Astrocyte (in vitro differentiated cells and primary cell): ENCODE measurements at regions not wholly inside any gene's neighbourhood (a gene's known extent, or its start where the extent isn't known, plus 50 kb on each side); places are given as distances from the start of the nearest gene placed in this dataset.
"Not testable (repeated sequence)": the region's sequence is repeated elsewhere in the genome, so short reads cannot be mapped to it uniquely, and the experiment has no call there.

Source experiments
- DNase-seq: peaks from one replicate; pipeline ENCODE4 v3.0.0-alpha.2; 2010; ENCODE audit warnings: low read depth
- FAIRE-seq: peaks from 2 replicates; lab custom pipeline; 2011; peaks lifted over from hg19 to GRCh38; lab: Jason Lieb, UNC
- H2AFZ ChIP-seq: 2 replicates; pipeline ENCODE4 v1.6.0; 2012; ENCODE audit warnings: low read depth, low read length, inconsistent platforms
- H3K27ac ChIP-seq: 2 replicates; pipeline ENCODE4 v1.5.1; 2011; ENCODE audit warnings: low read depth, low read length, inconsistent platforms
- H3K27me3 ChIP-seq: 2 replicates; pipeline ENCODE4 v1.6.0; 2011; ENCODE audit warnings: low read length, inconsistent platforms; ENCODE audit not compliant: insufficient read depth
- H3K36me3 ChIP-seq: 2 replicates; pipeline ENCODE4 v1.5.1; 2011; ENCODE audit warnings: low read length, inconsistent platforms; ENCODE audit not compliant: insufficient read depth
- H3K4me1 ChIP-seq: 2 replicates; pipeline ENCODE4 v1.5.1; 2011; ENCODE audit warnings: low read length, inconsistent platforms; ENCODE audit not compliant: insufficient read depth
- H3K4me2 ChIP-seq: 2 replicates; pipeline ENCODE4 v1.6.0; 2012; ENCODE audit warnings: low read length, inconsistent platforms
- H3K4me3 ChIP-seq: 2 replicates; pipeline ENCODE4 v1.5.1; 2011; ENCODE audit warnings: low read depth, mild to moderate bottlenecking, low read length, inconsistent platforms; ENCODE audit not compliant: insufficient read depth
- H3K79me2 ChIP-seq: 2 replicates; pipeline ENCODE4 v1.6.0; 2012; ENCODE audit warnings: mild to moderate bottlenecking, low read length, inconsistent platforms; ENCODE audit not compliant: insufficient read depth
- H3K9ac ChIP-seq: 2 replicates; pipeline ENCODE4 v1.6.0; 2012; ENCODE audit warnings: mild to moderate bottlenecking, low read length, inconsistent platforms
- H3K9me3 ChIP-seq: 2 replicates; pipeline ENCODE4 v1.5.1; 2012; ENCODE audit warnings: low read depth, mild to moderate bottlenecking, low read length, inconsistent platforms; ENCODE audit not compliant: insufficient read depth
- H4K20me1 ChIP-seq: 2 replicates; pipeline ENCODE4 v1.6.0; 2012; ENCODE audit warnings: low read length, inconsistent platforms; ENCODE audit not compliant: insufficient read depth
- H3K27ac Mint-ChIP-seq: one replicate; pipeline ENCODE4 v1.8.0; 2021; ENCODE audit warnings: mild to moderate bottlenecking, mixed read lengths; ENCODE audit not compliant: unreplicated experiment
- H3K27me3 Mint-ChIP-seq: one replicate; pipeline ENCODE4 v1.8.0; 2021; ENCODE audit warnings: low read depth, mixed read lengths; ENCODE audit not compliant: unreplicated experiment
- H3K36me3 Mint-ChIP-seq: one replicate; pipeline ENCODE4 v1.8.0; 2021; ENCODE audit warnings: low read depth, mixed read lengths; ENCODE audit not compliant: unreplicated experiment
- H3K4me1 Mint-ChIP-seq: one replicate; pipeline ENCODE4 v1.8.0; 2021; ENCODE audit warnings: low read depth, mixed read lengths; ENCODE audit not compliant: unreplicated experiment
- H3K4me3 Mint-ChIP-seq: one replicate; pipeline ENCODE4 v1.8.0; 2021; ENCODE audit warnings: mild to moderate bottlenecking, moderate library complexity, mixed read lengths; ENCODE audit not compliant: unreplicated experiment
- H3K9me3 Mint-ChIP-seq: one replicate; pipeline ENCODE4 v1.8.0; 2021; ENCODE audit warnings: mild to moderate bottlenecking, mixed read lengths; ENCODE audit not compliant: unreplicated experiment
- CTCF ChIP-seq: IDR thresholded peaks from 2 replicates; pipeline ENCODE4 v1.5.1; 2011; ENCODE audit warnings: low read depth, mild to moderate bottlenecking, inconsistent platforms, low read length, moderate library complexity; ENCODE audit not compliant: insufficient read depth
- EZH2 ChIP-seq: IDR thresholded peaks from 2 replicates; pipeline ENCODE4 v1.6.1; 2012; ENCODE audit warnings: mild to moderate bottlenecking, low read length, inconsistent platforms; ENCODE audit not compliant: insufficient read depth

- Mint-ChIP-seq H3K4me1 (peaks cover 15% of the 10 kb centered on the region), H3K27ac (peak overlapping the region; percentile 95), H3K27me3 (no peaks in the 10 kb centered on the region), H3K4me3 (no peak overlapping the region), H3K36me3 (no peaks in the 10 kb centered on the region), H3K9me3 (no peaks in the 10 kb centered on the region)
- Histone ChIP-seq H2AFZ (no peak overlapping the region), H3K9ac (no peak overlapping the region), H3K27ac (no peak overlapping the region), H3K4me3 (no peak overlapping the region), H3K79me2 (no peaks in the 10 kb centered on the region), H3K27me3 (no peaks in the 10 kb centered on the region), H3K4me2 (no peak overlapping the region), H3K36me3 (no peaks in the 10 kb centered on the region), H4K20me1 (no peaks in the 10 kb centered on the region), H3K4me1 (no peaks in the 10 kb centered on the region), H3K9me3 (no peaks in the 10 kb centered on the region)
- FAIRE-seq (no peak), DNase-seq (peak; percentile 18)
- TF ChIP-seq EZH2, result no peak
- TF ChIP-seq CTCF, result no peak
These were observed 121.9 kb upstream of the MYT1L start for GRCh38 chr2:2452961-2453360.

GRCh38 chr2:2451275-2451674 lies 120.2 kb upstream of the MYT1L start:
- not testable (repeated sequence) for H3K27me3 ChIP-seq, FAIRE-seq
- H3K4me1 Mint-ChIP-seq, result peaks cover 15% of the 10 kb centered on the region

GRCh38 chr2:2448178-2448577 lies 117.1 kb upstream of the MYT1L start:
- Histone ChIP-seq H3K9me3 (peaks cover 4% of the 10 kb centered on the region), H3K4me1 (no peaks in the 10 kb centered on the region), H3K9ac (no peak overlapping the region), H4K20me1 (no peaks in the 10 kb centered on the region), H3K27me3 (no peaks in the 10 kb centered on the region), H3K36me3 (no peaks in the 10 kb centered on the region), H2AFZ (no peak overlapping the region), H3K79me2 (no peaks in the 10 kb centered on the region), H3K4me3 (no peak overlapping the region), H3K27ac (no peak overlapping the region), H3K4me2 (no peak overlapping the region)
- Mint-ChIP-seq H3K36me3 (no peaks in the 10 kb centered on the region), H3K4me1 (peaks cover 7% of the 10 kb centered on the region), H3K27ac (no peak overlapping the region), H3K27me3 (peaks cover 2% of the 10 kb centered on the region), H3K4me3 (no peak overlapping the region), H3K9me3 (no peaks in the 10 kb centered on the region)
- TF ChIP-seq EZH2, result no peak
- TF ChIP-seq CTCF, result no peak
- no peak for FAIRE-seq
- no peak for DNase-seq

More at GRCh38 chr2:2451275-2451674, 120.2 kb upstream of the MYT1L start:
- H2AFZ ChIP-seq, H3K27ac Mint-ChIP-seq, H3K4me2 ChIP-seq, H3K79me2 ChIP-seq, H3K4me1 ChIP-seq, H3K4me3 ChIP-seq, H3K9me3 Mint-ChIP-seq, H3K36me3 ChIP-seq, H3K9ac ChIP-seq, DNase-seq, H3K9me3 ChIP-seq, H3K36me3 Mint-ChIP-seq, H3K27ac ChIP-seq, H3K4me3 Mint-ChIP-seq, H3K27me3 Mint-ChIP-seq, H4K20me1 ChIP-seq: not testable (repeated sequence)
